OCI-LY1 (cell line): ENCODE measurements at regions not wholly inside any gene's neighbourhood (a gene's known extent, or its start where the extent isn't known, plus 50 kb on each side); places are given as distances from the start of the nearest gene placed in this dataset.

Source experiments
- EZH2 ChIP-seq: fragments of 200-600 bp; sonication (generic), shearing (Covaris generic); IDR thresholded peaks from 2 replicates; pipeline ENCODE4 v1.8.0; 2017; ENCODE audit warnings: borderline replicate concordance, mixed run types, mild to moderate bottlenecking, antibody characterized with exemption, low read length, moderate library complexity, mixed read lengths
- TF ChIP-seq, protein P1 (sequence below): fragments of 200-600 bp; sonication (generic), shearing (Covaris generic); IDR thresholded peaks from 2 replicates; pipeline ENCODE4 v1.5.1; 2017; ENCODE audit warnings: mild to moderate bottlenecking, antibody characterized with exemption, low read length, moderate library complexity, mixed read lengths

- TF ChIP-seq, protein P1, sequence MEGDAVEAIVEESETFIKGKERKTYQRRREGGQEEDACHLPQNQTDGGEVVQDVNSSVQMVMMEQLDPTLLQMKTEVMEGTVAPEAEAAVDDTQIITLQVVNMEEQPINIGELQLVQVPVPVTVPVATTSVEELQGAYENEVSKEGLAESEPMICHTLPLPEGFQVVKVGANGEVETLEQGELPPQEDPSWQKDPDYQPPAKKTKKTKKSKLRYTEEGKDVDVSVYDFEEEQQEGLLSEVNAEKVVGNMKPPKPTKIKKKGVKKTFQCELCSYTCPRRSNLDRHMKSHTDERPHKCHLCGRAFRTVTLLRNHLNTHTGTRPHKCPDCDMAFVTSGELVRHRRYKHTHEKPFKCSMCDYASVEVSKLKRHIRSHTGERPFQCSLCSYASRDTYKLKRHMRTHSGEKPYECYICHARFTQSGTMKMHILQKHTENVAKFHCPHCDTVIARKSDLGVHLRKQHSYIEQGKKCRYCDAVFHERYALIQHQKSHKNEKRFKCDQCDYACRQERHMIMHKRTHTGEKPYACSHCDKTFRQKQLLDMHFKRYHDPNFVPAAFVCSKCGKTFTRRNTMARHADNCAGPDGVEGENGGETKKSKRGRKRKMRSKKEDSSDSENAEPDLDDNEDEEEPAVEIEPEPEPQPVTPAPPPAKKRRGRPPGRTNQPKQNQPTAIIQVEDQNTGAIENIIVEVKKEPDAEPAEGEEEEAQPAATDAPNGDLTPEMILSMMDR: no peak
- TF ChIP-seq EZH2: no peak
Observed at GRCh38 chr10:120007261-120007660, 114.7 kb downstream of the SEC23IP start.
